Stimulated activated naive CD8-positive, alpha-beta T cell treated with anti-CD3 and anti-CD28 coated beads, Interleukin-15, Interleukin-2, amounts not matched to agents 100 ng/mL and 50 ng/mL, for 24 hours (primary cell): ENCODE measurements at regions not wholly inside any gene's neighbourhood (a gene's known extent, or its start where the extent isn't known, plus 50 kb on each side); places are given as distances from the start of the nearest gene placed in this dataset.

ENCODE experiments used
- H3K27ac Mint-ChIP-seq: one replicate; pipeline ENCODE4 v1.8.0; 2021; ENCODE audit warnings: mild to moderate bottlenecking, mixed read lengths
- H3K27me3 Mint-ChIP-seq: one replicate; pipeline ENCODE4 v1.8.0; 2021; ENCODE audit warnings: mixed read lengths
- H3K36me3 Mint-ChIP-seq: one replicate; pipeline ENCODE4 v1.8.0; 2021; ENCODE audit warnings: low read depth, mixed read lengths
- H3K4me1 Mint-ChIP-seq: one replicate; pipeline ENCODE4 v1.8.0; 2021; ENCODE audit warnings: low read depth, mixed read lengths
- H3K4me3 Mint-ChIP-seq: one replicate; pipeline ENCODE4 v1.8.0; 2021; ENCODE audit warnings: mild to moderate bottlenecking, mixed read lengths
- H3K9me3 Mint-ChIP-seq: one replicate; pipeline ENCODE4 v1.8.0; 2021; ENCODE audit warnings: mixed read lengths

DNA sequence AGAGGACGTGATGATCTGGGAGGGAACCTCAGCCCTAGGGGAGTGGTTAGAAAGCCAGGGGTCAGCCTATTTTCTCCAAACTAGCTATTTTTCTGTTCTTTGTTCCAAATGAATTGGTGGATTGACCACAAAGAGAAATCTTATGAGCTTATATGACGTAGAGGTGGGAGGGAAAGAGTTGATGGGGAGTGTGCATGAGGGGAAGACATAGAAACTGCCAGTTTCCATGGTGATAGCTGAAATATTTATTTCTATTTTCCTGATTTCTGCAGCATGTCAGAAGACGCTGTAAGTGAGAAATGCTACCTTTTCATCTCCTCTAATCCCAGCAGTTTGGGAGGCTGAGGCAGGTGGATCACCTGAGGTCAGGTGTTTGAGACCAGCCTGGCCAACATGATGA, 51.4 kb upstream of the CISTR start:
- Mint-ChIP-seq H3K27me3 (peaks cover 74% of the 10 kb centered on the region), H3K9me3 (no peaks in the 10 kb centered on the region), H3K36me3 (no peaks in the 10 kb centered on the region), H3K27ac (no peak overlapping the region), H3K4me3 (no peak overlapping the region), H3K4me1 (no peaks in the 10 kb centered on the region)

DNA sequence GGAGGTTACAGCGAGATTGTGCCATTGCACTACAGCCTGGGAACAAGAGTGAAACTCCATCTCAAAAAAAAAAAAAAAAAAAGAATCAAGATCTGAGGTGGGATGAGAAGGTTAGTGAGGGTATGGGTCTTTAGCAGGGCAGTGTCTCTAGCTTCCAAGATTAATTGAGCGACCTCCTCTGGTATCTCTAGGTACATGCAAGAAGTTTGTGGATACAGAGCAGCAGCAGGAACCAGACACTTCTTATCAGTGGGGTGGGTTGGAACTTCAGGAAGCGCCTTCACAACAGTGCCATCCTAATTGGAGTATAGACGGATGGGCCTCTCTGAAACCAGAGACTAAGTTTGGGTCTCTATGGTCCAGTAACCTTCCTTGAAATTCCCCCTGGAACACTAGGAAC, 51.9 kb upstream of the CISTR start:
- H3K4me3 Mint-ChIP-seq, result no peak overlapping the region
- H3K9me3 Mint-ChIP-seq, result no peaks in the 10 kb centered on the region
- peaks cover 71% of the 10 kb centered on the region for H3K27me3 Mint-ChIP-seq
- H3K36me3 Mint-ChIP-seq, result no peaks in the 10 kb centered on the region
- H3K27ac Mint-ChIP-seq, result no peak overlapping the region
- no peaks in the 10 kb centered on the region for H3K4me1 Mint-ChIP-seq

DNA sequence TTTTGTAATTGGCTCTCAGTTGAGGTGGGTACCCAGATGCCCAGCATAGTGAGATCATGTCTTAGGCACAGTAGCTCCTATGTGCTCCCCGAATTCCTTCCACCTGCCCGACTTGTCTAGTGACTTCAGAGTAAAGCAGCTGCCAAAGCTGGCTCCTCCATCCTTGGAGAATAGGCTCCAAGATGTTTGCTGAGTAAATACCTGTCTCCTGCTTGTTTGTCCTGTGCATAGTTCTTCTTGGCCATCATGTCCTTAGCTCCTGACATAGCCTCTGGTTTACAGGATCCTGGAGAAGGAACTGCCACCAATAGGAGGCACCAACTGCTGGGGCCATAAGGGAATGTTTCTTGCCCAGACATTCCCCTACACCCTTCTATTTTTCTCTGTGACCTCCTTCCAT, 52.6 kb upstream of the CISTR start:
- Mint-ChIP-seq H3K27ac (no peak overlapping the region), H3K9me3 (no peaks in the 10 kb centered on the region), H3K4me3 (no peak overlapping the region), H3K27me3 (peaks cover 65% of the 10 kb centered on the region), H3K36me3 (no peaks in the 10 kb centered on the region), H3K4me1 (no peaks in the 10 kb centered on the region)

DNA sequence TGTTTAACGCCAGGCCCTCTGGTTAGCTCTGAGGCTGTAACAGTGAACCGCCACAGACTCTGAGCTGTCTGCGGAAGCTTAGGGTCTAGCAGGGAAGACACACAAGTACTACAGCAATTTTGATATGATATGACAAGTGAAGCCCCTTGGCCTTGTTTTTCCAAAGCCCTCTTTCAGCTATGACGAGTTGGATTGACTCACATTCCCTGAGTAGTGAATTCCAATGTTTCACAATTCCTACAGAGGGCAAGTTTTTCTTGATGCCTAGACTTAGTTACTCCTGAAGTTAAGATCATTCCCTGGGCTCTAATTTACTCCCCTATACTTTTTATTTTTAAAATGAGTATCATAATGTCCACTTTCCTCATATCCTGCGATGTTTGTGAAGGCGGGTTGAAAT, 53.3 kb upstream of the CISTR start:
- Mint-ChIP-seq H3K27ac (no peak overlapping the region), H3K36me3 (no peaks in the 10 kb centered on the region), H3K4me1 (no peaks in the 10 kb centered on the region), H3K27me3 (peaks cover 63% of the 10 kb centered on the region), H3K9me3 (no peaks in the 10 kb centered on the region), H3K4me3 (no peak overlapping the region)

DNA sequence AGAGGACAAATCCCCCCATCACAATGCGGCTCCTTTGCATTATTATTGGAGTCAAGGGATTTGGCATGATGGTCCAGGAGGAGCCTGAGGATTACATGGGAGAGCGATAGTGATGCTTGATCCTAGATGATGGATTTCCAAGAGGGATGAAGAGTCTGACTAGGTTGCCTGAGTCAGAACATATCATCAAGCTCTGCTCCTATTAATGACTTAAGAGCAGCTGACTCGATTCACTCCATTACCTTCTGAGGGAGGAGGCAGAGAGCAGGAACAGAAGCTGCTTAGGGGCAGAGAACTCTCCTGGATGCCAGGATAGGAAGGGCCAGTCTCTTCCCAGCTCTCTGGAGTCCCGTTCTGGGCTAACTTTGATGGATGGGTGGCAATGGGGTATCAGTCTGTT, 54.0 kb upstream of the CISTR start:
- H3K27me3 Mint-ChIP-seq, result peaks cover 59% of the 10 kb centered on the region
- H3K9me3 Mint-ChIP-seq, result no peaks in the 10 kb centered on the region
- no peak overlapping the region for H3K4me3 Mint-ChIP-seq
- no peak overlapping the region for H3K27ac Mint-ChIP-seq
- H3K4me1 Mint-ChIP-seq, result no peaks in the 10 kb centered on the region
- no peaks in the 10 kb centered on the region for H3K36me3 Mint-ChIP-seq

DNA sequence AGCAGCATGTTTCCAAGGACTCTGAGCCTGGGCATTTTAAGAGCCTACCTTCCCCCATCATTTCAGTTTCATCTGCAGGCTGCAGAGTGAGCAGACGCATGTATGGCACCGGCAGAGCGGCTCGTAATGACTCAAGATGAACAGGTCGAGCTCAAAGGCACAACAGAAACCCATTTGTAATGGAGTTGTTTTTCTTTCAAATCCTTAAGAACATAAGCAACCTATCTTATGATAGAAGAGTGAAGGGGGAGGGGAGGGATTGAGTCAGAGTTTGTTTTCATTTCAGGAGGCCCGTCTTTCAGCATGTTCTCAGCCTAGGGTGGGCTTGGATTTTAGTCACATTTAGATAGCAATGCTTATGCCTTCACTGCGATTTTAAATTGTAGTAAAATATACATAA, 54.9 kb upstream of the CISTR start:
- H3K9me3 Mint-ChIP-seq, result no peaks in the 10 kb centered on the region
- no peak overlapping the region for H3K4me3 Mint-ChIP-seq
- no peaks in the 10 kb centered on the region for H3K36me3 Mint-ChIP-seq
- no peak overlapping the region for H3K27ac Mint-ChIP-seq
- peaks cover 50% of the 10 kb centered on the region for H3K27me3 Mint-ChIP-seq
- no peaks in the 10 kb centered on the region for H3K4me1 Mint-ChIP-seq

DNA sequence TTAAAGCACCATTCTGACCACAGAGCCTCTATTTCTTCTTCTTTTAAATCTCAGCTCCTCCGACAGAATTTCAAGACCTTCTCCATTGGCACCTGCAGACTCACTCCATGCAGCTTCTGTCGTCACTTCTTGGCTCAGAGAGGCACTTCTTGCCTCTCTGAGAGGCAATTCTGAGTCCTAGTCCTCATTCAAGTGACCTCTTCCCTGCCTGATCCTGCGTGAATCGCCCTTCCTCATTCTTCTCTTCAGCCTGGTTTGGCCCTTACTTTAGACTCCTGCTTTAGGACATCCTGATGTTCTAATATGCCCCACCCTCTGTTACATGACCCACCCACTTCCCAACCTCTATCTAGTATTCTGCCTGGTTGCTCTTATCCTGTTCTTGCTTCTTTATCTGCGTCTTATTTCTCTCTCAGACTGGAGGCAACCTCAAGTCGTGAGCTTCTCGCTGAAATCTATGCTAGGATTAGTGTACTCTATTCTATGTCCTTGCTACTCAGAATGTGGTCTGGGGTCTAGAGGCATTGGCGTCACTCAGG, 55.6 kb upstream of the CISTR start:
- Mint-ChIP-seq H3K9me3 (no peaks in the 10 kb centered on the region), H3K36me3 (no peaks in the 10 kb centered on the region), H3K4me3 (no peak overlapping the region), H3K4me1 (no peaks in the 10 kb centered on the region), H3K27me3 (peaks cover 47% of the 10 kb centered on the region), H3K27ac (no peak overlapping the region)

DNA sequence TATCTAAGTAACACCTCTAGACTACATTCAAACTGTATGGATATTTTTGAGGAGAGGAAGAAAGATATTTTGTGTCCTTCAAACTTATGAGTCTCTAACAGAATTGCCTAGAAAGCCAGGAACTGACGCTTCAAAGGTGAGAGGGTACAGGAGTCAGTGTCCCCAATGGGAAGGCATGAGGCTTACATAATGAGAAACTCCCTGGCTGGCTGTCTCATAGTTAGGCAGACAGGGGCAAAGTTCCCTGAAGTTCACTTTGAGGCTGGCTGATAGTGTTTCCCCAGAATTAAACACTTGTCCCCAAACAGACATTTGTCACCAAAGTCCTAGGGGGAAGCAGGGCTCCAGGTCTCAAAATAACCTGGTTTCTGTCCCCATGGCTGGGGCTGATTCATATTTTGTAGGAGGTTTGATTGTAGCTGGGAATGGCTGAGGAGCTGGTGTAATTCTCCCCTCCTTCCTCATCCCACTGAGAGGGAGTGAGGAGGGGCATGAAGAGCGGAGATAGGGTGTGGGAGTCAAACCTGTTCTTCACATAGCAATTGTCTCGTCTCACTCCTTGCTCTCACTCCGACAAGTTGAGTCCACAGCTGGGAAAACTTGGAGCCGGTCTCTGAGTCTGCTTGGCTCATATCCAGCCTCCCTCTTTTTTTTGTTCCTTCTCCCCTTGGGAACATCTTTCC, 56.4 kb upstream of the CISTR start:
- H3K4me3 Mint-ChIP-seq, result no peak overlapping the region
- peaks cover 39% of the 10 kb centered on the region for H3K27me3 Mint-ChIP-seq
- no peaks in the 10 kb centered on the region for H3K9me3 Mint-ChIP-seq
- H3K36me3 Mint-ChIP-seq, result no peaks in the 10 kb centered on the region
- H3K27ac Mint-ChIP-seq, result no peak overlapping the region
- H3K4me1 Mint-ChIP-seq, result no peaks in the 10 kb centered on the region

DNA sequence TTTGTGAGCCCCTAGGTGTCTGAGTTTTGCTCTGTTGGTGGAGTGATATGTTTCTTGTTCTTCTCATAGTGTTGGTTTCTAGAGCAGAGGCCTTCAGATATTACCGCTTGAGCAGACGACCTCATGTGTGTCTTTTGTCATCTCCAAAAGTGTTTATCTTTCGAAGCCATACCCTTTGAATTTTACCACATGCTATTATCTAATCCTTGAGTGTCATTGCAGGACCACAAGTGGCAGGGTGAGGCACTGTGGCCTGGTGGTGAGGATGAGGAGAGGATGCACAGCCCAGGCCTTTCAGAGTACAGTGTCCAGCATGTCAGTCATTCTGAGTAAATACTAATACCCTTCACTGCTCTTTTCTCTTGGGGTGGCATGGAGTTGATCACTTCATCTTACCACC, 57.2 kb upstream of the CISTR start:
- Mint-ChIP-seq H3K4me3 (no peak overlapping the region), H3K27ac (no peak overlapping the region), H3K36me3 (no peaks in the 10 kb centered on the region), H3K4me1 (no peaks in the 10 kb centered on the region), H3K9me3 (no peaks in the 10 kb centered on the region), H3K27me3 (peaks cover 34% of the 10 kb centered on the region)

DNA sequence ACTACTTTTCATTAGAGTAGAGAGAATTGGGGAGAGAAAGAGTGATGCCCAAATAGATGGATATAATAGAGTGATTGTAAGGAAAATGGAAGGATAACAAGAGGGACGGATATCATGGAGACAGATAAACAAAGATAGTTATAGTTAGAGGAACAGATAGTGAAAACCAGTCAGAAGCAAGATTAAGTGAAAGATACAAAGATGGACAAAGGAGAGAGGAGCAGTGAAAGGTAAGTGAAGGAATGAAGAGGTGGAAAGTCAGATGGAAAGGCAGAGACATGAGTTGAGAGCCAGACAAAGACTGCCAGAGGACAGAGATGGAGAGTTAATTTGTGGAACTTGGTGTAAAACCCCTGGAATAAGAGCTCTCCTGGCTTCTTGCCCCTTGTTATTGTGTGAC, 59.2 kb upstream of the CISTR start:
- no peaks in the 10 kb centered on the region for H3K36me3 Mint-ChIP-seq
- no peak overlapping the region for H3K27ac Mint-ChIP-seq
- H3K4me1 Mint-ChIP-seq, result no peaks in the 10 kb centered on the region
- no peak overlapping the region for H3K4me3 Mint-ChIP-seq
- H3K27me3 Mint-ChIP-seq, result peaks cover 23% of the 10 kb centered on the region
- H3K9me3 Mint-ChIP-seq, result no peaks in the 10 kb centered on the region

DNA sequence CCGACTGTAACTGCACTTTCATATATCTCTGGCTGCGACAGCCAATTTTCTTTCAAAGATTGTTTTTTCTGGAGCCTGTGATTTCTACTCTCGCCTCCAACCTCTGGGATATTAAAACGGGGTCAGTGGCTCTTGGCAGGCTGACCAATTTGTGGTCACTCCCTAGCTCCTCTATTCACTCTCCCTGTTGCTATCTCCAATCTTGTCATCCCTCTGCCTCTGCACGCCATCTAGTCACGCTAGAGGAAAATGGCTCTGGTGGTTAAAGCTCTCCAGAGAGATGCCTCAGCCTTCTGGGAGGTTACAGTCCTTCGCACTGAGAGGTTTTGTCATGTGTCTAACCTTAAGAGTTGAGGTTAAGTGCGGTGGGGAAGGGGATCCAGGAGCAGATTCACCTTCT, 59.8 kb upstream of the CISTR start:
- H3K4me3 Mint-ChIP-seq, result no peak overlapping the region

DNA sequence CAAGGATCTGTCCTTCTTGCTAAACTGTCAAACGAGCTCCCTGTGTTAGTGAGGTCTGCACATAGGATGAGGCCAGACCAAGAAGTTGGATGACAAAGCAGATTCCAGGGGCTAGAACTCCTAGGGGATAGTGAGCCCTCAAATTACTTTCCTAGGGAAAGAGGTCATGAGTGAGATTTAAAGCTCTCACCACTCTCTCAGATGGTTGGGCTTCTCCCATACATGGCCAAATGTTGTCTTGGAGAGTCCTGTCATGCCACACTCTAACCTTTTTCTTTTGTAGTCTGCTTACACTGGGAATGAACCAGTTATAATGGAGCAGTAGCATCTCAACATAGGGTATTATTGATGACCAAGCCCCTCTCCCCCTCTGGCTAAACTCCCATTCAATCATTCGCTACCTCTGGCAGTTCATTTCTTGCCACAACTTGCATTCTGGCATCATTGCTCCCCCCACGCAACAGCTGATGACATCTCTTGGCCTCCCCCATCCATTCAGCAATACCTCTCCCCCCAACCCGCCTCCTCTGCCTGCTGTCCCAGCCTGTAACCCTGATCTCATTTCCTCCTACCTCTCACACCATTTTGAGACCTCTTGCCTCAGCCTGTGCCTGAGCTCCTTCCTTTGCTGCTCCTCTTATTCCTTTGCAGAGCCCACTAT, 64.7 kb upstream of the CISTR start:
- H3K4me3 Mint-ChIP-seq, result no peak overlapping the region
- no peak overlapping the region for H3K27ac Mint-ChIP-seq
- H3K9me3 Mint-ChIP-seq, result no peaks in the 10 kb centered on the region
- H3K27me3 Mint-ChIP-seq, result peaks cover 50% of the 10 kb centered on the region
- no peaks in the 10 kb centered on the region for H3K4me1 Mint-ChIP-seq
- H3K36me3 Mint-ChIP-seq, result no peaks in the 10 kb centered on the region

More for the DNA sequence above, 59.8 kb upstream of the CISTR start:
- H3K36me3 Mint-ChIP-seq, result no peaks in the 10 kb centered on the region
- H3K27me3 Mint-ChIP-seq, result peaks cover 19% of the 10 kb centered on the region
- H3K27ac Mint-ChIP-seq, result no peak overlapping the region
- H3K4me1 Mint-ChIP-seq, result no peaks in the 10 kb centered on the region
- no peaks in the 10 kb centered on the region for H3K9me3 Mint-ChIP-seq

DNA sequence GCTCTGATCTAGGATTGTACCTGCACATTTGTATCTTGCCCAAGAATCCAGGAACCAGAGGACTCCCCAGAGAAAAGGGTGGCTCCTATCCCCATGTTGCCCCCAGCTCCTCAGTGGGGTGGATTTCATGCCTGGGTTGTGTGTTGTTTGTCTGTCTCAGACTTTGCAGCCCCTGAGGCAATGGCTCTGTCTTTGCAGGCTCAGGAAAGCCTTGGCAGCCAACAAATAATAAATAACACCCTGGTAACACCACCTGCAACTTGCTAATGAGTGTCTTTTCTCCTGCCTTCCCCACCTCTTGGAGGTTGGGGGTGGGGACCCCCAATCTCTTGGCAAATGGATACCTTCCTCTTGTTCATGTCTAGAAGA, 65.2 kb upstream of the CISTR start:
- no peaks in the 10 kb centered on the region for H3K4me1 Mint-ChIP-seq
- H3K27ac Mint-ChIP-seq, result no peak overlapping the region
- no peaks in the 10 kb centered on the region for H3K36me3 Mint-ChIP-seq
- no peaks in the 10 kb centered on the region for H3K9me3 Mint-ChIP-seq
- H3K27me3 Mint-ChIP-seq, result peaks cover 52% of the 10 kb centered on the region
- no peak overlapping the region for H3K4me3 Mint-ChIP-seq

DNA sequence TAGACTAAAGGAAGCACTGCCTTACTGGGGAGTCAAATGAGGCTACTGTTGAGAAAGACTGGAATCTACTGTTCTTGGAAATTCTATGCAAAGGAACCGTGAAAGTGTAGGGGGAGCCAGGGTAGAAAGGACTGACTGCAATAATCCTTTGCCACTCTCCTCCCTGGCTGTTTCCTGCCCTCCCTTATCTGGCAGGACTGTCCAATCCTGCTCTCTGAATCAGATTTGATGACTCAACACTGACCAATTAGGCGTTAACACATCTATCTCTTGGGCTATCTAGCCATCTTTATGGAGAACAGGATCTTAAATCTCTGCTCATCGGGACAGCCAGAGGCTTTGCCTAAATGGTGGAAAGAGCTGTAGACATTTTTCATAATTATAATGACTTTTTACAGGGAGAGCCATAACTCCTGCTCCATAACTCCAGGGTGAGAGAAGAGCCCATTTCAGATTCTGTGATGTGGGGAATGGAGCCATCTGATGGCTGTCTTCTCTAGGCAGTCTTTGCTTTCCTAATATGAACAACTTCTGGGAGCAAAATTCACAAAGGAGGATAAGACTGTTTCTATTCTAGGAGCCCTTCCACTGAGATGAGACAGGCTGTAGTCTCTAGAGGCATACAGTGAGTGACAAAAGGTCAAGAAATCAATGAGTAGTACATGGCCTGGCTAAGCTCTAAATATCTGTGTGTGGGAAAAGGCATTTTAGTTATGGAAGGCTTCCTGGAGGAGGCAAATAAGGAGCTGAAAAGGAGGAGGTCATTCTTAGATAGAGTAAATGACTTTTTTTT, 68.9 kb upstream of the CISTR start:
- Mint-ChIP-seq H3K4me3 (no peak overlapping the region), H3K4me1 (no peaks in the 10 kb centered on the region), H3K27me3 (peaks cover 70% of the 10 kb centered on the region), H3K27ac (no peak overlapping the region), H3K36me3 (no peaks in the 10 kb centered on the region), H3K9me3 (no peaks in the 10 kb centered on the region)

DNA sequence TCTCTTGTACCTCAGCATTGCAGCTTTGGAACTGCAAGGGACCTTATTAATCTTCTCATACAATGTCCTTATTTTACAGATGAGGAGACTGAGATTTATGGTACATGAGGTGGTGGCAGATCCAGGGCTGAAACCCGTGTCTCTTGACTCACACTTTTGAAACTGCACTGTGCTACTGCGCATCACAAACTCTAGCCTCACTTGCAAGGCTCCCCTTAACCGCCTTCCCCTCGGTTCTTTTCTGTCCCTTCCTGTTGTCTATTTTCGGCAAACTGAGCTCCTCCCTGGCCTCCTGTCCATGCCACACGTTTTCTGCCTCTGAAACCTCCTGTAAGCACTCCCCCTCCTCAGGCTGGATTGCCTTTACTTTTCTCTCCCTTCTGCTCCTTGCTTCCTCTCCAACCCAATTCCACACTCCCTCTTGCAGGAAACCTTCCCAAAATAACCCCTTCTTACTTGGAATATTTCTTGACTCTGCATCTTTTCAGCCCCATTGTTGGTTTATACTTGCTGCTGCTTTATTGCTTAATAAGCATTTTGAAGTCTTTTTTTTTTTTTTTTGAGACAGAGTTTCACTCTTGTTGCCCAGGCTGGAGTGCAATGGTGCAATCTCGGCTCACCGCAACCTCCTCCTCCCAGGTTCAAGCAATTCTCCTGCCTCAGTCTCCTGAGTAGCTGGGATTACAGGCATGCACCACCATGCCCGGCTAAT, 72.4 kb upstream of the CISTR start:
- Mint-ChIP-seq H3K9me3 (no peaks in the 10 kb centered on the region), H3K4me3 (no peak overlapping the region), H3K36me3 (no peaks in the 10 kb centered on the region), H3K4me1 (no peaks in the 10 kb centered on the region), H3K27me3 (peaks cover 62% of the 10 kb centered on the region), H3K27ac (no peak overlapping the region)
